LHCN-M2 (cell line): ENCODE measurements at regions not wholly inside any gene's neighbourhood (a gene's known extent, or its start where the extent isn't known, plus 50 kb on each side); places are given as distances from the start of the nearest gene placed in this dataset.
"Not testable (repeated sequence)": the region's sequence is repeated elsewhere in the genome, so short reads cannot be mapped to it uniquely, and the experiment has no call there.

Source experiments
- DNase-seq: peaks from one replicate; pipeline ENCODE4 v3.0.0-alpha.2; 2012; ENCODE audit warnings: low read depth

GRCh38 chr1:171397851-171398469 is 84.0 kb downstream of the FMO4 start:
- no peak for DNase-seq

GRCh38 chr1:171403393-171403792 is 81.9 kb upstream of the PRRC2C start:
- peak; percentile 2 for DNase-seq

GRCh38 chr1:171405391-171405714 is 80.0 kb upstream of the PRRC2C start:
- DNase-seq = no peak

GRCh38 chr1:171413557-171413956 is 71.8 kb upstream of the PRRC2C start:
- not testable (repeated sequence) for DNase-seq

- DNase-seq = no peak
Measured at GRCh38 chr1:171418546-171418945, 66.8 kb upstream of the PRRC2C start.

GRCh38 chr1:171420810-171421209 is 64.5 kb upstream of the PRRC2C start:
- no peak for DNase-seq

- no peak for DNase-seq
Measured at GRCh38 chr1:171421413-171422020, 63.8 kb upstream of the PRRC2C start.

- DNase-seq = no peak
Measured at GRCh38 chr1:171422511-171422910, 62.8 kb upstream of the PRRC2C start.

GRCh38 chr1:171424494-171424893 is 60.8 kb upstream of the PRRC2C start:
- no peak for DNase-seq

GRCh38 chr1:171426645-171427044 is 58.7 kb upstream of the PRRC2C start:
- no peak for DNase-seq

GRCh38 chr1:171427852-171428471 is 57.4 kb upstream of the PRRC2C start:
- no peak for DNase-seq

GRCh38 chr1:171429137-171429536 is 56.2 kb upstream of the PRRC2C start:
- no peak for DNase-seq

- no peak for DNase-seq
Measured at GRCh38 chr1:171431994-171432393, 53.3 kb upstream of the PRRC2C start.

- DNase-seq = no peak
Measured at GRCh38 chr1:171432473-171432872, 52.9 kb upstream of the PRRC2C start.

GRCh38 chr1:171433451-171433850 is 51.9 kb upstream of the PRRC2C start:
- peak; percentile 61 for DNase-seq

GRCh38 chr1:171434717-171435346 is 50.5 kb upstream of the PRRC2C start:
- DNase-seq = peak; percentile 79
